ENCODE measurements at regions not wholly inside any gene's neighbourhood (a gene's known extent, or its start where the extent isn't known, plus 50 kb on each side); places are given as distances from the start of the nearest gene placed in this dataset.

DNA sequence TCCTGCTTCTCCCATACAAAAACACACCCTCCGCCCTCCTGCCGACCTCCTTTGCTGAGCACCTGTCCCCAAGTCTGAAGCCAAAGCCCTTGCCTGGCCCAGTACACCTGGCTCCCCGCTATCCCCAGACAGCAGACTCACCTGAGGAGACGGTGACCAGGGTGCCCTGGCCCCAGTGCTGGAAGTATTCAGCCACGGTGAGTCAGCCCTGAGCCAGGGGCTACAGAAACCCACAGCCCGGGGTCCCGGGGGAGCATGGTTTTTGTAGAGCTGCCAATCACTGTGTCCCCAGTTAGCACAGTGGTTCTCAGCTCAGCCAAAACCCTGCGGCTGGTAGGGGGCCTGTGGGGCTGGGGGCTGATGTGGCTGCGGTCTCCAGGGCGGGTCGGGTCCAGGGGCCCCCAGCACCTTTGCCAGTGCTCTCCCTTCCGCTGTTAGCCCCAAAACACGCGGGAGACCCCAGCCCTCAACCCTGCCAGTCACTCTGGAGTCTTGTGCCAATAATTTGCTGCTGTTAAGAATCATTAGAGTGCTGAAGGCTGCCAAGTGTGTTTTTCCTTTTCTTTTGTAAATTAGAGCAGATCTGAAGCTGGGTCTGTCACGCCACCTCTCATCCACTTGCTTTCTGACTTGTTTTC is 339.0 kb downstream of the TMEM121 start:
- WGBS, 2 donors (ENCODE audit: low coverage in 1 of 2) = 66% methylated on average over 15 of the region's 15 CpGs; no CpG with 5 or more reads in 1 of the 2 donors
- DNase-seq = no peak
- no peaks in the 10 kb centered on the region for H3K36me3 ChIP-seq
- H3K27ac ChIP-seq = no peak overlapping the region
- H3K27me3 ChIP-seq = peaks cover 3% of the 10 kb centered on the region
- TF ChIP-seq, protein P1, sequence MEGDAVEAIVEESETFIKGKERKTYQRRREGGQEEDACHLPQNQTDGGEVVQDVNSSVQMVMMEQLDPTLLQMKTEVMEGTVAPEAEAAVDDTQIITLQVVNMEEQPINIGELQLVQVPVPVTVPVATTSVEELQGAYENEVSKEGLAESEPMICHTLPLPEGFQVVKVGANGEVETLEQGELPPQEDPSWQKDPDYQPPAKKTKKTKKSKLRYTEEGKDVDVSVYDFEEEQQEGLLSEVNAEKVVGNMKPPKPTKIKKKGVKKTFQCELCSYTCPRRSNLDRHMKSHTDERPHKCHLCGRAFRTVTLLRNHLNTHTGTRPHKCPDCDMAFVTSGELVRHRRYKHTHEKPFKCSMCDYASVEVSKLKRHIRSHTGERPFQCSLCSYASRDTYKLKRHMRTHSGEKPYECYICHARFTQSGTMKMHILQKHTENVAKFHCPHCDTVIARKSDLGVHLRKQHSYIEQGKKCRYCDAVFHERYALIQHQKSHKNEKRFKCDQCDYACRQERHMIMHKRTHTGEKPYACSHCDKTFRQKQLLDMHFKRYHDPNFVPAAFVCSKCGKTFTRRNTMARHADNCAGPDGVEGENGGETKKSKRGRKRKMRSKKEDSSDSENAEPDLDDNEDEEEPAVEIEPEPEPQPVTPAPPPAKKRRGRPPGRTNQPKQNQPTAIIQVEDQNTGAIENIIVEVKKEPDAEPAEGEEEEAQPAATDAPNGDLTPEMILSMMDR (IDR thresholded peaks at IDR 0.05) = no peak
- TF ChIP-seq EP300 (IDR thresholded peaks at IDR 0.05; ENCODE audit: low read depth) (no peak), POLR2AphosphoS5 (IDR thresholded peaks at IDR 0.05) (no peak), POLR2A (IDR thresholded peaks at IDR 0.05) (no peak)
- no peak overlapping the region for H3K4me3 ChIP-seq
- H3K4me1 ChIP-seq = no peaks in the 10 kb centered on the region
- H3K9me3 ChIP-seq = no peaks in the 10 kb centered on the region
- intact Hi-C loops (cut with DNase I; ENCODE audit: low total_unique reads) = no loop called here
- in situ Hi-C loops (cut with MboI; ENCODE audit: low pct_ligation_motif_present in 1 of 4, low pct_unique_long_range_greater_than_20kb in 1 of 4, low sequenced_read_pairs in 3 of 4) = no loop called here

DNA sequence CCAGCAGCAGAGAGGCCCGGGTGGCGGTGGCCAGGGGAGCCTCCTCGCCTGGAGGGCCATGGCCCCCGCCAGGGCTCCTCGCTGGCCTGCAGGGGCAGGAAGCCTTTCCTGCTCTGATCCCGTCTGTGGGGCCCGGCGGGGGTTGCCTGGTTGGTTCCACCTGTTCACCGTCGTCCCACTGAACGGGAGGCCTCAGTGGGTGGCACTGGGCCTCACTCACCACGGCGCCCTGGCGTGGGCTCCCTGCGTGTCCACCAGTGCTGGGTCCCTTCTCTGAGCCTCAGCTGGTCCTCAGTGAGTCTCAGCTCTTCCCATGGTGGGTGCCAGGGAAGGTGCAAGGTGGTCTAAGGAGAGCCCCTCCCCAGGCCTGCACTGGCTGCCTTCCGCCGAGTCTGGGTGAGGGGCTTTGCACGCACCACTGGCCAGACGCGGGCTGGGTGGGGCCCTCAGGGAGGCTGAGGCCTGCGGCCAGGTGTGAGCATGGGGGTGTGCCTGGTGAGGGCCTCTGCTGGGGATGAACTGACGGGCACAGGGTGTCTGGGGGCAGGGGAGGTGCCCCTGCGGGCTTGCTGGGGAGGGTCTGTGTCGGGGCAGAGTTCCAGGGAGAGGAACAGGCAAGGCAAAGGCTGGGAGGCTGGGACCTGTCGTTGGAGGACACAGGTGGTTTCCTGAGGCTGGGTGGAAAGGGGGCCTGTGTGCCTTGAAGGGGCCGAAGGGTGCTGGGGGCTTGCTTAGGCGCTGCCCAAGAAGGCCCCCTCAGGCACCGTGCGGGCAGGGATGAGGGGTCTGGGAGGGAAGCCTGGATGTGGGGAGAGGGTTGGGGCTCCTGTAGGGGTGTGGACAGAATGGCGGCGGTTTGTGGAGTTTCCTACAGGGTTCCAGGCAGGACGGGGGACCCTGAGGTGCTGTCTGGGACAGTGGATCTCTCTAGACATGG is 339.8 kb downstream of the TMEM121 start:
- 88 to 90% methylated on average over 5 to 22 of the region's 32 CpGs for WGBS, 2 donors (ENCODE audit: low coverage in 1 of 2)
- Histone ChIP-seq H3K4me3 (no peak overlapping the region), H3K27ac (no peak overlapping the region), H3K4me1 (no peaks in the 10 kb centered on the region), H3K36me3 (no peaks in the 10 kb centered on the region), H3K9me3 (no peaks in the 10 kb centered on the region), H3K27me3 (peaks cover 3% of the 10 kb centered on the region)
- no peak for DNase-seq
- in situ Hi-C loops (cut with MboI; ENCODE audit: low pct_ligation_motif_present in 1 of 4, low pct_unique_long_range_greater_than_20kb in 1 of 4, low sequenced_read_pairs in 3 of 4) (no loop called here), intact Hi-C loops (cut with DNase I; ENCODE audit: low total_unique reads) (no loop called here)
- no peak for TF ChIP-seq POLR2A (IDR thresholded peaks at IDR 0.05)
- TF ChIP-seq, protein P1 (IDR thresholded peaks at IDR 0.05) = no peak
- TF ChIP-seq POLR2AphosphoS5 (IDR thresholded peaks at IDR 0.05) = no peak

DNA sequence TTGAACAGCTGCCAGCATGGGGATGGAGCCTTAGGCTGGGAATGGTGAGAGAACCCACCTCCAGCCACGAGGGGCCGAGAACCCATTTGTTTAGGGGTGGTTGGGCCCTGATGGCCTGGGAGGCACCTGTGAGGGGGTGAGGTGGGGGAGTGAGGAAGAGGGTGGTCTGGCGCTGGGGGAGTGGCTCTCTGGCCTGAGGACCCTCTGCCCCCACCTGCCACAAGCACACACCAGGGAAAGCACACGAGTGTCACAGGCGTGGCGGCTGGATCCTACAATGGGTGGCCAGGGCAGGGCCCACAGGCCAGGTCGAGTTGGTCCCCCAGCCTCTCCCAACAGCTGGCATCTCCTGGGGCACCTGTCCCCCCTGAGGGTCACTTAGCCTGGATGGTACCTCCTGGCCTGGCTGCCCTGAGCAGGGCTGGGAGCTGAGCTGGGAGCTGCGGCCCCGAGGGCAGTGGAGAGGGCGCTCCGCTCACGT is 340.5 kb downstream of the TMEM121 start:
- no peak for DNase-seq
- no peaks in the 10 kb centered on the region for H3K9me3 ChIP-seq

More for the DNA sequence above, 340.5 kb downstream of the TMEM121 start:
- H3K4me1 ChIP-seq = no peaks in the 10 kb centered on the region
- no peak overlapping the region for H3K4me3 ChIP-seq
- 85% methylated on average over 8 of the region's 12 CpGs; no CpG with 5 or more reads in 1 of the 2 donors for WGBS, 2 donors (ENCODE audit: low coverage in 1 of 2)
- intact Hi-C loops (cut with DNase I; ENCODE audit: low total_unique reads) (no loop called here), in situ Hi-C loops (cut with MboI; ENCODE audit: low pct_ligation_motif_present in 1 of 4, low pct_unique_long_range_greater_than_20kb in 1 of 4, low sequenced_read_pairs in 3 of 4) (no loop called here)
- H3K27me3 ChIP-seq = peaks cover 3% of the 10 kb centered on the region
- H3K36me3 ChIP-seq = no peaks in the 10 kb centered on the region
- no peak overlapping the region for H3K27ac ChIP-seq
- TF ChIP-seq EP300 (IDR thresholded peaks at IDR 0.05; ENCODE audit: low read depth) = no peak
- no peak for TF ChIP-seq POLR2A (IDR thresholded peaks at IDR 0.05)
- TF ChIP-seq, protein P1 (IDR thresholded peaks at IDR 0.05) = no peak
- no peak for TF ChIP-seq POLR2AphosphoS5 (IDR thresholded peaks at IDR 0.05)
